MM.1S (cell line): ENCODE measurements at regions not wholly inside any gene's neighbourhood (a gene's known extent, or its start where the extent isn't known, plus 50 kb on each side); places are given as distances from the start of the nearest gene placed in this dataset.

ENCODE experiments used
- DNase-seq: peaks from one replicate; pipeline ENCODE4 v3.0.0-alpha.2; 2015
- H2AFZ ChIP-seq: fragments of 300-600 bp; sonication (generic); 2 replicates; pipeline ENCODE4 v1.6.0; 2016; ENCODE audit warnings: antibody characterized with exemption, low read length
- H3F3A ChIP-seq: fragments of 300-600 bp; sonication (generic); 2 replicates; pipeline ENCODE4 v1.6.1; 2016; ENCODE audit warnings: mild to moderate bottlenecking, antibody characterized with exemption, low read length, moderate library complexity, mixed read lengths; ENCODE audit not compliant: insufficient read depth
- H3K27ac ChIP-seq: fragments of 300-600 bp; sonication (generic); 2 replicates; pipeline ENCODE4 v1.5.1; 2016; ENCODE audit warnings: mild to moderate bottlenecking, low read length
- H3K27me3 ChIP-seq: fragments of 300-600 bp; sonication (generic); replicated peaks from 2 replicates; pipeline ENCODE4 v1.6.0; 2016; ENCODE audit warnings: low read length; ENCODE audit not compliant: insufficient read depth
- H3K36me3 ChIP-seq: fragments of 300-600 bp; sonication (generic); replicated peaks from 2 replicates; pipeline ENCODE4 v1.6.1; 2016; ENCODE audit warnings: mild to moderate bottlenecking, low read length, mixed read lengths; ENCODE audit not compliant: insufficient read depth
- H3K4me1 ChIP-seq: fragments of 300-600 bp; sonication (generic); 2 replicates; pipeline ENCODE4 v1.6.1; 2016; ENCODE audit warnings: low read length, mixed read lengths
- H3K4me2 ChIP-seq: fragments of 300-600 bp; sonication (generic); 2 replicates; pipeline ENCODE4 v1.6.0; 2016; ENCODE audit warnings: low read depth, low read length
- H3K4me3 ChIP-seq: fragments of 300-600 bp; sonication (generic); 2 replicates; pipeline ENCODE4 v1.5.1; 2016; ENCODE audit warnings: low read length, mixed read lengths
- H3K79me2 ChIP-seq: fragments of 300-600 bp; sonication (generic); 2 replicates; pipeline ENCODE4 v1.6.1; 2016; ENCODE audit warnings: mixed run types, low read length, mixed read lengths
- H3K9ac ChIP-seq: fragments of 300-600 bp; sonication (generic); 2 replicates; pipeline ENCODE4 v1.6.1; 2016; ENCODE audit warnings: low read length, mixed read lengths
- H3K9me2 ChIP-seq: fragments of 300-600 bp; sonication (generic); replicated peaks from 2 replicates; pipeline ENCODE4 v1.6.1; 2016; ENCODE audit warnings: mild to moderate bottlenecking, low read length, mixed read lengths; ENCODE audit not compliant: insufficient read depth
- H3K9me3 ChIP-seq: fragments of 300-600 bp; sonication (generic); replicated peaks from 2 replicates; pipeline ENCODE4 v1.6.1; 2016; ENCODE audit warnings: mild to moderate bottlenecking, low read length, mixed read lengths; ENCODE audit not compliant: insufficient read depth
- H4K20me1 ChIP-seq: fragments of 300-600 bp; sonication (generic); 2 replicates; pipeline ENCODE4 v1.6.1; 2016; ENCODE audit warnings: mild to moderate bottlenecking, low read length, moderate library complexity, mixed read lengths; ENCODE audit not compliant: insufficient read depth
- EZH2 ChIP-seq: fragments of 300-600 bp; sonication (generic); optimal IDR thresholded peaks from 2 replicates; pipeline ENCODE3; 2017; ENCODE audit warnings: low read depth, mild to moderate bottlenecking, antibody characterized with exemption, low read length, mixed read lengths
- EZH2phosphoT487 ChIP-seq: fragments of 300-600 bp; sonication (generic); IDR thresholded peaks from 2 replicates; pipeline ENCODE4 v1.6.1; 2018; ENCODE audit warnings: antibody characterized with exemption, low read length
- TF ChIP-seq, protein P1 (sequence below): fragments of 300-600 bp; sonication (generic); IDR thresholded peaks from 2 replicates; pipeline ENCODE4 v1.5.1; 2016; ENCODE audit warnings: antibody characterized with exemption, low read length, mixed read lengths

GRCh38 chr7:45443263-45443662, 130.9 kb upstream of the ADCY1 start:
- H3K4me1 ChIP-seq: peaks cover 30% of the 10 kb centered on the region
- H2AFZ ChIP-seq: peak overlapping the region; percentile 16
- H3K9me3 ChIP-seq: no peaks in the 10 kb centered on the region
- H3K4me3 ChIP-seq: no peak overlapping the region
- no peaks in the 10 kb centered on the region for H3K79me2 ChIP-seq
- no peak for DNase-seq
- peaks cover 11% of the 10 kb centered on the region for H3F3A ChIP-seq
- H3K27ac ChIP-seq: no peak overlapping the region
- no peaks in the 10 kb centered on the region for H3K36me3 ChIP-seq
- no peak overlapping the region for H3K9ac ChIP-seq
- peak overlapping the region; percentile 1; the same call in 1 of the 2 replicates for H3K4me2 ChIP-seq
- no peaks in the 10 kb centered on the region for H3K27me3 ChIP-seq
- no peaks in the 10 kb centered on the region for H3K9me2 ChIP-seq
- no peaks in the 10 kb centered on the region for H4K20me1 ChIP-seq
- no peak for TF ChIP-seq EZH2phosphoT487
- TF ChIP-seq, protein P1, sequence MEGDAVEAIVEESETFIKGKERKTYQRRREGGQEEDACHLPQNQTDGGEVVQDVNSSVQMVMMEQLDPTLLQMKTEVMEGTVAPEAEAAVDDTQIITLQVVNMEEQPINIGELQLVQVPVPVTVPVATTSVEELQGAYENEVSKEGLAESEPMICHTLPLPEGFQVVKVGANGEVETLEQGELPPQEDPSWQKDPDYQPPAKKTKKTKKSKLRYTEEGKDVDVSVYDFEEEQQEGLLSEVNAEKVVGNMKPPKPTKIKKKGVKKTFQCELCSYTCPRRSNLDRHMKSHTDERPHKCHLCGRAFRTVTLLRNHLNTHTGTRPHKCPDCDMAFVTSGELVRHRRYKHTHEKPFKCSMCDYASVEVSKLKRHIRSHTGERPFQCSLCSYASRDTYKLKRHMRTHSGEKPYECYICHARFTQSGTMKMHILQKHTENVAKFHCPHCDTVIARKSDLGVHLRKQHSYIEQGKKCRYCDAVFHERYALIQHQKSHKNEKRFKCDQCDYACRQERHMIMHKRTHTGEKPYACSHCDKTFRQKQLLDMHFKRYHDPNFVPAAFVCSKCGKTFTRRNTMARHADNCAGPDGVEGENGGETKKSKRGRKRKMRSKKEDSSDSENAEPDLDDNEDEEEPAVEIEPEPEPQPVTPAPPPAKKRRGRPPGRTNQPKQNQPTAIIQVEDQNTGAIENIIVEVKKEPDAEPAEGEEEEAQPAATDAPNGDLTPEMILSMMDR: no peak
- no peak for TF ChIP-seq EZH2

- Histone ChIP-seq H3F3A (peaks cover 11% of the 10 kb centered on the region), H3K9me3 (no peaks in the 10 kb centered on the region), H3K4me2 (peak overlapping the region; percentile 13; the same call in 1 of the 2 replicates), H3K79me2 (no peaks in the 10 kb centered on the region), H3K9me2 (no peaks in the 10 kb centered on the region), H3K9ac (no peak overlapping the region), H2AFZ (peak overlapping the region; percentile 8; the same call in 1 of the 2 replicates), H3K4me3 (no peak overlapping the region), H3K27ac (peak overlapping the region; percentile 74; the same call in 1 of the 2 replicates), H3K4me1 (peaks cover 34% of the 10 kb centered on the region), H4K20me1 (no peaks in the 10 kb centered on the region), H3K27me3 (no peaks in the 10 kb centered on the region), H3K36me3 (no peaks in the 10 kb centered on the region)
- DNase-seq: peak; percentile 24
- TF ChIP-seq EZH2phosphoT487 (no peak), EZH2 (no peak)
- TF ChIP-seq, protein P1: no peak
Measured at GRCh38 chr7:45446195-45446944, 127.8 kb upstream of the ADCY1 start.

- Histone ChIP-seq H3K27ac (no peak overlapping the region), H3K4me2 (no peak overlapping the region), H3K4me1 (peaks cover 34% of the 10 kb centered on the region)
Measured at GRCh38 chr7:45447296-45447695, 126.9 kb upstream of the ADCY1 start.

More at GRCh38 chr7:45447296-45447695, 126.9 kb upstream of the ADCY1 start:
- Histone ChIP-seq H3K9me3 (no peaks in the 10 kb centered on the region), H3K9me2 (no peaks in the 10 kb centered on the region), H3K9ac (no peak overlapping the region), H3F3A (peaks cover 11% of the 10 kb centered on the region), H3K79me2 (no peaks in the 10 kb centered on the region), H3K4me3 (no peak overlapping the region), H3K36me3 (no peaks in the 10 kb centered on the region), H4K20me1 (no peaks in the 10 kb centered on the region), H3K27me3 (no peaks in the 10 kb centered on the region), H2AFZ (no peak overlapping the region)
- TF ChIP-seq EZH2 (no peak), EZH2phosphoT487 (no peak)
- TF ChIP-seq, protein P1: no peak
- no peak for DNase-seq
